ELF-1 (cell line): ENCODE measurements at regions not wholly inside any gene's neighbourhood (a gene's known extent, or its start where the extent isn't known, plus 50 kb on each side); places are given as distances from the start of the nearest gene placed in this dataset.
"Not testable (repeated sequence)": the region's sequence is repeated elsewhere in the genome, so short reads cannot be mapped to it uniquely, and the experiment has no call there.

Experiments used
- DNase-seq: peaks from one replicate; pipeline ENCODE4 v3.0.0-alpha.2; 2016; ENCODE audit warnings: low read depth, low spot score

DNA sequence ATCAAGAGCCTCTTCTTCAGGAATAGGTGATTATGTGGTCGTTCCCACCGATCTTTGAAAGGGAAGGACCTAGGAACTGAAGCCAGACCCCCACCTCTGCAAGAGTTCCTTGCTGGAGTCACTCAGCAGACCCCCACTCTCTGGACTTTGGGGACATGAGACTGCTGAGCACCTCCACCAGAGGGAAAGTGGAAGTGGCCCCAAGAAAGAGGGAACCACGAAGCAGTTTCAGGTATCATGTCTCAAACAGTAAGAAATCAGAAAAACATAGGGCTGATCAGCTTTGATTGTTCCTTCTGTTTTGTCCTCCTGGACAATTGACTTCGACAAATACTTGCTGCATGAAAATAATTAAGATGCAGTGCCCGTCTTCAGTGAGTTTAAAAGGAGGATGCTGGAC, 84.2 kb upstream of the ADORA2B start:
- not testable (repeated sequence) for DNase-seq

DNA sequence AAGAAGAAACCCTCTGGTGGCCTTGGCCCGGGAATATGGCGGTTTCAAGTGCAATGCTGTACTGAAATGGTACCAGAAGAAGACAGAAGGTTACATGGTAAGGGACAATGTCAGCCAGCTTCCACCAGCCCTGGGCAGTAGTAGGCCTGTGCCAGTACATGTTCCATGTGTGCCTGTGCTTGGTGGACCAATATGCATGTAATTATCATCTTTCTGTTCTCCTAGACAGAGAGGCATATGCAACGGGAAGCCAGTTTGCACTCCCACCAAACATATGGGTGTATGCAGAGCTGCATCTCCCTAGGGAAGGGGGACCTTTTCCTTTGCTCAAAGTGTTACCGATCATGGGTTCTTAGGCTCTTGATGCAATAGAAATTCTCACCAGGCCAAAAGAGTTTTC, 80.9 kb upstream of the ADORA2B start:
- DNase-seq, result not testable (repeated sequence)

DNA sequence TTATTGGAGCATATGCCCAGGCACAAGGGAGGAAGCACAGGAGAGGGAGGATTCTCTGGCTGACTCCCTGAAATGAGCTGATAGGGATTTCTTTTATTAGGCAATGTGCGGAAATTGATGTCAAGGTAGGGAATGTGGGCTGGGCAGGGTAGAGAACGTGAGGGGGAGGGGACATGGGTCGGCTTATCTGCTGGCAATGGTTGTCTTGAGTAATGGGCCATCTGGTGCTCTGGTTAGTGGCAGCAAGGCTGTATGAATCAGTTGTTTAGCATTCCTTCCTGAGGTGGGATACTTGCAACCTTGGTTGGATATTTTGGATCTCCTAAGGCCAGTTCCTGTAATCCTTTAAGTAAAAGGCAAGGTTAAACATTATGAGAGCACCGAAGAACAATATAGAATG, 80.5 kb upstream of the ADORA2B start:
- DNase-seq, result peak; percentile 49

DNA sequence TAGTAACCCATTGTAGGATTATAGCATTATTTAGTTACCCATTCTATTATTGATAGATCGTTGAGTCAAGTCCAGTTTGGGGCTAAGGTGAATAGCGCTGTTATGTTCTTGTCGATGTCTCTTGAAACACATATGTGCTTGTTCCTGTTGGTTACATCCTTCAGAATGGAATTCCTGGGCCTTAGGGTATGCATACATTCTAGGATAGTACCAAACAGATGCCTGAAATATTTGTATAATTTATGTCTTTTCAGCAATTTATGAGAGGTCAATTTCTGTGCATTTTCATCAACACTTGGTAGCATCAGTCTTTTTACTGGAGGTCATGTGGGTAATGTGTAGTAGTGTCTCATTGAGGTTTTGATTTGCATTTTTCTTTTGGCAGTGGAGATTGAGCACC, 78.9 kb upstream of the ADORA2B start:
- not testable (repeated sequence) for DNase-seq

DNA sequence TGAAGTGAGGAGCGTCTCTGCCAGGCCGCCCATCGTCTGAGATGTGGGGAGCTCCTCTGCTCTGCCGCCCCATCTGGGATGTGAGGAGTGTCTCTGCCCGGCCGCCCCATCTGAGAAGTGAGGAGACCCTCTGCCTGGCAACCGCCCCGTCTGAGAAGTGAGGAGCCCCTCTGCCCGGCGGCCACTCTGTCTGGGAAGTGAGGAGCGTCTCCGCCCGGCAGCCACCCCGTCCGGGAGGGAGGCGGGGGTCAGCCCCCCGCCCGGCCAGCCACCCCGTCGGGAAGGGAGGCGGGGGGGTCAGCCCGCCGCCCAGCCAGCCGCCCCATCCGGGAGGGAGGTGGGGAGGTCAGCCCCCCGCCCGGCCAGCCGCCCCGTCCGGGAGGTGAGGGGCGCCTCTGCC, 77.6 kb upstream of the ADORA2B start:
- DNase-seq, result not testable (repeated sequence)

DNA sequence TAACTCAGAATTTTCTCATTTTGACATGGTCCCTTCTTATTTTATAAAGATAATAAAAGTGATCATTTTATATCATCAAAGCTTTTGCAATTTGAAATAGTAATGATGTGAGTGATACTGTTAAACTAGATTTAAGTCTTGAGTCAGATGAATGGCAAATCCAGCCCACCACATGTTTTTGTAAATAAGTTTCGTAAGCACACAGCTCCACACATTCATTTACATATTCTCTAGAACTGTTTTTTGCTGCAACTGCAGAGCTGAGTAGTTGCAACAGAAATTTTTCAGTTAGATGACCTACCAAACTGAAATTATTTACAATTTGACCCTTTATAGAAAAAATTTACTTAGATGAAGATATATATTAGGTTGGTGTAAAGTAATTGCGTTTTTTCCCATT, 75.1 kb upstream of the ADORA2B start:
- not testable (repeated sequence) for DNase-seq

DNA sequence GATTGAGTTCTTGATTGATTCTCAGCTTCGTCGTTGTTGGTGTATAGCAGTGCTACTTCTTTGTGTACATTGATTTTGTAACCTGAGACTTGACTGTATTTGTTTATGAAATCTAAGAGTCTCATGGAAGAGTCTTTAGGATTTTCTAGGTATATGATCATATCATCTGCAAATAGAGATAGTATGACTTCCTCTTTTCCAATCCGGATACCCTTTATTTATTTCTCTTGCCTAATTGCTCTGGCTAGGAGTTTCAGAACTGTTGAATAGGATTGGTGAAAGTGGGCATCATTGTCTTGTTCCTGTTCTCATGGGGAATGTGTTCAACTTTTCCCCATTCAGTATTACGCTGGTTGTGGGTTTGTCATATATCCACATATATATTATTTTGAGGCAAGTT, 72.3 kb upstream of the ADORA2B start:
- not testable (repeated sequence) for DNase-seq

DNA sequence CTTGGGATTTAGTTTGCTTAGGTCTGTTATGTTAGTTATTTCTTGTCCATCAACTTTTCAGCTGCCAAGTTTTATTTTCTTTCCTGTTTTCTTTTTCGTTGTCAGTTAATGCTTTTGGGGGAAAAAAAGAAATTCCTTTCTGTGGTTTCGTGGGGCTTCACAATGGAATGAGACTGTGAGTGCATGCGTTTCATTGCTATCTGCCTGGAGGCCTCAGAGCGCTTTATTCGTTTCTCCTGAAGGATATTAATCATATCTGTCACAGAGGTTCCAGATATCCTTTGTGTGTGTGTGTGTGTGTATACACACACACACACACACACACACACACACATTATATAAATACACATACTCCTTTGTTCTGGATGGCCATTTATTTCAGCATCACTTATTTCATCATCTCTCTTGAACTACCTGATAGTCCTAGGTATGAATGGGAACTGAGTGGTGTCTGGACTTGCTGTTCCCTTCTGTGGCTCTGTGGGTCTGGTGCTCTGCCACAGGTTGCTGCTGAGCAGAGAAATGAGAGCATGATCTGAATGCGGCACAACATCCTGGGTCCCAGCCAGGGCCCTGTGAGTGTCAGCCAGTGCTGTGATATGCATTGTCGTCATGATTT, 66.9 kb upstream of the ADORA2B start:
- DNase-seq, result not testable (repeated sequence)

DNA sequence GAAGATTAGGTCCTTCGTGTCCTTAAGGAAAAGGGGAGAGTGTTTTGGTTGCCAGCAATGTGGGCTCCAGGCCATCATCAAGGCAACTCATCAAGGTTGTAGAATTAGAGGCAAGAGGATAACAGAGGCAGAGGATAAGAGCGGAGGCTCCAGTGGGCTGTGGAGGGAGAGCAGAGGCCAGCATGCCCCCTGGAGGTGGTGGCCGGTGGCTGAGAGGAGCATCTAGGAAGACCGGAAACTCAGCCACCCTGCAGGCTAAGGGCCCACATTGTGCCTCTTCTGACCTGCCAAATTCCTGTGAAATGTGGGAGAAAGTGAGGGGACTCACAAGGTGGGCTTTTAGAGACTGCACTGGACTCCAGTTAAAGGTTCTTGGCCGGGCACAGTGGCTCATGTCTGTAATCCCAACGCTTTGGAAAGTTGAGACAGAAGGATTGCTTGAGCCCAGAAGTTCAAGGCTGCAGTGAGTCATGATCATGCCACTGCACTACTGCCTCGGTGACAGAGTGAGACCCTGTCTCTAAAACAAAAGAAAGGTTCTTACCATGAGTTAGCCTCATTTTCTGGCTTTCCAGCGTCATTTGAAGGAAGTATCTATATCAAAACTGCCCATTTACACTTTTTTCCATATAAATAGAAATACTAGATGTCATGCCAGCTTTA, 62.7 kb upstream of the ADORA2B start:
- DNase-seq, result peak; percentile 70

DNA sequence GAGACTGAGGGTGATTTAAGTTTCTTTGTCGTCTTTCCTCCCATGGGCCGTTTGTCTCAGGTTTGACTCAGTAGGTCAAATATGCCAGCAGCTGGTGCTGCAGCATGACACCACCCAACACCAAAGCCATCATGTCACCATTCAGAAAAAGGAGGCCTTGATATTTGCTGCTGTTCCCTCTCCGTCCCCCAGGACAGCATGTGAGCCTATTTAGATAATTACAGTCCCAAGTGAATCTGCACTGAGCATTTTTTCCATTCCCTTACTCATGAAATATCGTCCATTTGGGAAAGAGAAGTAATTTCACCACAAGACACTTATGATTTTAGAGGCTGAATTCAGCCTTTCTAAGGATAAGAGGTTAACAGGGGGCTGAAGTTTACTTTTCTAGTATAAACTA, 62.2 kb upstream of the ADORA2B start:
- no peak for DNase-seq

DNA sequence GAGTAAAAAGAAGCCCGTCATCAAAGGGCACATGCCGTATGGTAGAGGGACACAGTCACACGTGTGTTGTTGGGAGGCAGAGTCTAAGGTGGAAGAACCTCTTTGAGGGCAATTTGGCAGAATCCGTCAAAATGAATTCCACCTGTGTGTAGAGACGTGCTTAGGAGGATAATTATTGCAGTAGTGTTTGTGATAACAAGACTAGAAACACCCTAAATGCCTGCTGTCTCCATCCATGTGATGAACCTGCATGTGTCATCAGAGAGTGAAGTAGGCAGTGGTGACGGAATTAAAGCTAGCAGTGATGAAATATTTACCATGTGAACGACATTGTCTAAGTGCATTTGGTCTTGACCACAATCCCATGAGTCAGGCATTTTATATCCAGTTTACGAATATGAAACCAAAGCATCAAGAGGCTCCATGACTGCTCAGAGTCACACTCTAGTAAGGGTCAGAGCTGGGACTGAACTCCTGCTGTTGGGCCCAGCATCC, 61.3 kb upstream of the ADORA2B start:
- no peak for DNase-seq

DNA sequence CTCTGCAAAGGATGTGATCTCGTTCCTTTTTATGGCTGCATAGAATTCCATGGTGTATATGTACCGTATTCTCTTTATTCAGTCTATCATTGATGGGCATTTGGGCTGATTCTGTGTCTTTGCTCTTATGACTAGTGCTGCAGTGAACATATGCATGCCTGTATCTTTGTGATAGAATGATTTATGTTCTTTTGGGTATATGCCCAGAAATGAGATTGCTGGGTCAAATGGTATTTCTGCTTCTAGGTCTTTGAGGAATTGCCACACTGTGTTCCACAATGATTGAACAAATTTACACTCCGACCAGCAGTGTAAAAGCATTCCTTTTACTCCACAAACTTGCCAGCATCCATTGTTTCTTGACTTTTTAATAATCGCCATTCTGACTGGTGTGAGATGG, 60.2 kb upstream of the ADORA2B start:
- no peak for DNase-seq

DNA sequence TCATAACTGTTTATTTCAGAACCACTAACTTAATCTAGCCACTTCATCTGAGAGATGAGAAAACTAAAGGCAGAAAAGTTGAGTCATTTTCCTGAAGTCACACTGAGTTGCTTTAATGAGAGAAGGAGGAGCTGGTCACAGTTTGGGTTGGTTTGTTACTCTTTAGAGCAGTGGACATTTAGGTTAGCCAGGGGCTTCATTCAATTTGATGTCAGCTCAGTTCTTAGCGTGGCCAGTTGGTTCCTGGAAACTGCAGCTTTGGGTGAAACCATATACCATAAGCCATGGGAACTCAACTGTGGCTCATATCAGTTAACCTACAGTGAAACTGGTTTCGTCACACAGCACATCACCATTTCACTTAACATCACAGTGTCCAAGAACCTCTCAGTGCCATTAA, 59.2 kb upstream of the ADORA2B start:
- no peak for DNase-seq

DNA sequence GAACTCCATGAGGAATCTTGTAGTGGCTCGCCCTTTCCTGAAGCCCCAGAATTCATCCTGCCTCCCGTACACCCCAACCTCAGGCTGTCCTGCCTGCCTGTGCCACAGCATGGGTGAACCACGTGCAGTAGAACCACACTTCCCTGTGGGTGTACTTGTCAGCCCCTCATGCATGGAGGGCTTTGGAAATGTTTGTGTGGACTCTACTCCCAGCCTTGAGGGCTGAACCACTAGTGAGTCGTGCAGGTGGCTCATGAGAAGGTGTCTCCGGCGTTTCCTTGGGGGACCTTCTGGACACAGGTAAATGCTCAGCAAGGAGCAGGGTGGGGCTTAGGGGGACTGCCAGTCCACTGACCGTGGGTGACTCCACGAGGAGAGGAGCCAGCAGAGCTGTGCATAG, 58.7 kb upstream of the ADORA2B start:
- DNase-seq, result no peak

DNA sequence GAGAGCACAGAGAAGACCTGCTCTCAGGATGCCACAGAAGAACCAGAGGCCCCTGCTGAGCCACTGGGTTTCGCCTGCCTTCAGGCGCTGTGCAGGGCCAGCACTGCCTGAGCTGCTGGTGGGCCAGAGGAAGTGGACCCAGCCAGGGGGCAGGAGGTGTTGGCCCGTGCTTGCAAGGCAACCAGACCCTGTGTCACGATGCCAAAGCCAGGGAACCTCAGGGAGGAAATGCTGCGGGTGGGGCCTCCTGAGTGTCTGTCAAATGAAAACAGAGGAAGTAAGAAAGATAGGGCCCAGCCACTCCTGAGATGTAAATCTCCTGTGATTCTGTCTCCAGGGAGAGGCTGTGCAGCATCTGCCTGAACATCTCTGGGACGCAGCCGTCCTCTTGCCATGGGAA, 58.1 kb upstream of the ADORA2B start:
- DNase-seq, result no peak

DNA sequence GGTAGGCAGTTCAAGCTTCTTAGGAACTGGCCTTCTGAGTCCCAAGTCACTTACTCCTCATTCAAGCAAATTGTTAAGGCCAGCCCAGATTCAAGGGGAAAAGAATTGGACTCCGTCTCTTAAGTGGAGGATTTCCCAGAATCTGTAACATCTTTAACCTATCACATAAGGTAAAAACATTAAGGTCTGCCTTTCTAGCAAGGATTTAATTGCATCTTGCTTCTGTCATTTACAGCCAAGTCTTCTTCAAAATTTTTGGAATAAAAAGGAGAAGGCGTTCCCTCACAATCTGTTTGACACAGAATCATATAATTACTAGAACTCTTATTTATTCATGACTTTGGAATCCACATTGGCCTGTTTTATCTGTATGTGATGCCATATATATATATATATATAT, 56.5 kb upstream of the ADORA2B start:
- DNase-seq, result no peak

DNA sequence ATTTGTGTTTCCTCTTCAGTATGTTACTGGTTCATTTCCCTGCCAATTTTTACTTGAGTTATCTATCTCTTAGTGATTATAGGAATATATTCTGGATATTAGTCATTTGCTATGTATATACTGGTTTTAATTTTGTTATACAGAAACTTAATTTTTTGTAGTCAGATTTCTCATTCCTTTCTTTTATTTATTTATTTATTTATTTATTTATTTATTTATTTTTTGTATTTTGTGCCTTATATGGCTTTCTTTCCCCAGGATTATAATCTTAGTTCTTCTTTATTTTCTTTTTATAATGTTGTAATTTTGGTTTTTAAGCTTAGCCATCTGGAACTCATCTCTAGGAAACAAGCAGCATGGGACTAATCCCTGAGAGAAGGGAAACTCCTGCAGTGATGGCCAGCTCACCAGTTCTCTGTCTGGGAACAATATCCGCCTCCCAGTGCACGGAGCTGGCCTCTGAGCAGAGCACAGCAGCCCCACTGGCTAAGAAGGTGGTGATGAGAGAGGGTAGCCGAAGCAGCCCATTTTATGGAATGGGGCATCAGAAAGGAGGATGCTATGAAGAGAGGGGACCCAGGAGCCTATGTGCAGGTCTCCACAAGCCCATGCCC, 54.5 kb upstream of the ADORA2B start:
- DNase-seq, result no peak

DNA sequence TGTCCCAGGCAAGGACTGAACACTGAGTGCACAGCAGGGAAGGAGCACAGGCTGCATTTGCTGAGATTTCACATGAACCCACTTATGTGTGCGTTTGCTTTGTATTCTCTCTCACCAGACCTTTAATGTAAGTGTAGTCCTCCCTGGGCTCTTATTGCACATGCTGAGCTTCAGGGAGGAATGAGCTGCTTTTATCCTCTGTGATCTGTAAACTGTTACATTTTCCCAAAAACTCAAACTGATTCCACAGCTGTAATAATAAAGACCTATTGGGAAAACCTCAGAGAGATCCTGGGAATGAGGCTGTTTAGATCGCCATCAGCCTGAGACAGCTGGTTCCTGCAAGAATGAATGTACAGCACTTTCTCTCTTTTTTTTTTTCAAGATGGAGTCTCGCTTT, 53.6 kb upstream of the ADORA2B start:
- DNase-seq, result no peak

DNA sequence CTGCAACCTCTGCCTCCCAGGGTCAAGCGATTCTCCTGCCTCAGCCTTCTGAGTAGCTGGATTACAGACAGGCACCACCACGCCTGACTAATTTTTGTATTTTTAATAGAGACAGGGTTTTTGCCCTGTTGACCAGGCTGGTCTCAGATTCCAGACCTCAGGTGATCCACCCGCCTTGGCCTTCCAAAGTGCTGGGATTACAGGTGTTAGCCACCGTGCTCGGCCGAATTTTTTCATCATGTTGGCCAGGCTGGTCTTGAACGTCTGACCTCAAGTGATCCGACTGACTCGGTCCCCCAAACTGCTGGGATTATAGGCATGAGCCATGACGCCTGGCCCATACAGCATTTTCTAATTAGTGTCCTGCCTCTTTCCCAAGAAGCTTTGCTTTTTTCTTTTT, 52.7 kb upstream of the ADORA2B start:
- no peak for DNase-seq

DNA sequence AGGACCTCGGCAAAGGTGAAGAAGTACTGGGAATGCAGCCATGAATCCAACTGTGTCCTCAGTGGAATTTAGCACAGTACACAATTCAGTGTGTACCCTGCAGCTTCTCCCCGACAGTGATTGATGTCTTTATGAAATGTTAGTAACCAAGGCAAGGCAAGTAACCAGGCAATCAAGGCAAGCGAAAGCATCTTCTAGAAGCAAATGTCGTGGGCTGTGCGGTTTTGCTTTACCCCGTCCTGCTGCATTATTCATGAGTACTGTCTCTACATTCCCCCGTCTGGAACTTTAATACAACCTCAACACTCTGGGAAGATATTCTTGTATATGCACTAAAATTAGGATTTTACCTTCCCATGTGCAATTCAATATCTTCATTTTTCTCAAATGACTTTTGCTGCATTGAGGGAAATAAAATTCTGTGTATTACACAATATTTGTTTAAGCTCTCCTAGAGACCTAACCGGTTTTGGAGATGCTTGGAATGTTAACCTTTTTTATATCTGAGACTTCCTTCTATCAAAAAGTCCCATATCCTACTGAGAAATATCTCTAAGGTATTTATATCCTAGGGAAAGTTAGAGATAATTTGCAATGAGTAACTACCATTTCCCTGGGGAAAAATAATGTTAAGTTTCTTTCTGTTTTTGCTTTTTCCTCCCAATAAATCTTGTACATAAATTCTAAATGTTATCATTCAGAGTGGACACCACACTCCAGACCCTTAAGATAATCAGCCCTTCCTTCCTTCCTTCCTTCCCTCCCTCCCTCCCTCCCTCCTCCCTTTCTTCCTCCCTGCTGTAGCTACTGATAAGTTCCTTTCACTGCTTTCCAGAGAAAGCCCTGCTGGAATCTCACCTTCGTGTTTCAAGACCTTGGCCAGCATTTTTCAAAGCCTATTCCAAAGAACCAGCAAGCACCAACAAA, 51.9 kb upstream of the ADORA2B start:
- DNase-seq, result no peak

DNA sequence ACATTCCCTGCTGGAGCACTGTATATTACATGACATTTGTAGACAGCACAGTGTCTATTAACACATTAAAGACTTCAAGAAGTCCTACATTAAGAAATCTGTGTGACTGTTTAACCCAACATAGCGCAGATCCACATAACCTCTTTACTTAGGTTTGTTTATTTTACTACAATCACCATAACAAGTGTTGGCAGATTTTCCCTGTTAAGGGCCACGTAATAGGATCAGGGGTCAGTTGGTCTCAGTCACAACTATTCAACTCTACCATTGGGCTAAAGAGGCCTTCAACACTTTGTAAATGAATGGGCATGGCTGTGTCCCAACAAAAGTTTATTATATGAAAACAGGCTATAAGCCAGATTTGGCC, 51.3 kb upstream of the ADORA2B start:
- DNase-seq, result no peak

DNA sequence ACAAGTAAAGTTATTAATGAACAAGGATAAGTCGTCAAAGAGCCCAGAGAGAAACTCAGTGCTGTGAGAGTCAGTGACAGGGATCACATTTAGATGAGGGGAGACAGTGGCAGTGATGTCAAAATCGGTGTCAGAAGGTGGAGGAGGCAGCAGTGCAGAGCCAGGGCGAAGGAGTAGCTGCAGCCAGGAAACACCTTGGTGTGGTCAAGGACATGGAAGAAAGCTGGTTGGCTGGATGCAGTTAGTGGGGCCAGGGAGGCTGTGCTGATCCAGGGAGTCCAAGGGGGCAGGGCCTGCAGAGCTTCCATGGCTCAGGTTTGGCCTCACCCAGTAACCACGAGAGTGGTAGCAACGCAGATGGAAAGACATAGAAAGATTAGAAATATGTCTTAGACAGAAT, 50.7 kb upstream of the ADORA2B start:
- DNase-seq, result no peak
